ENCODE measurements at regions not wholly inside any gene's neighbourhood (a gene's known extent, or its start where the extent isn't known, plus 50 kb on each side); places are given as distances from the start of the nearest gene placed in this dataset.

GRCh38 chr10:64558094-64558835 lies 1037.1 kb downstream of the REEP3 start:
- TF ChIP-seq POLR2A (IDR thresholded peaks at IDR 0.05) (no peak), CTCF (IDR thresholded peaks at IDR 0.05) (no peak)
